AG04450 (cell line): ENCODE measurements at regions not wholly inside any gene's neighbourhood (a gene's known extent, or its start where the extent isn't known, plus 50 kb on each side); places are given as distances from the start of the nearest gene placed in this dataset.

Experiments used
- CTCF ChIA-PET: fragments of 300-600, 350-600 bp; formaldehyde crosslinking; extraction: SDS; loops from one replicate; lab custom pipeline; 2022; ENCODE audit warnings: antibody characterized with exemption, inconsistent platforms; lab: Charles Lee
- POLR2A ChIA-PET: fragments of 350-600 bp; formaldehyde crosslinking; extraction: SDS; loops from one replicate; lab custom pipeline; 2021; ENCODE audit warnings: antibody characterized with exemption, inconsistent platforms; lab: Yijun Ruan, JAX
- DNase-seq: peaks from one replicate; pipeline ENCODE4 v3.0.0-alpha.2; 2011; ENCODE audit warnings: low read depth, low spot score
- H3K27ac ChIP-seq: one replicate; pipeline ENCODE4 v1.5.1; 2012; ENCODE audit warnings: low read depth, low read length, control low read depth
- H3K27me3 ChIP-seq: one replicate; pipeline ENCODE4 v1.6.0; 2012; ENCODE audit warnings: low read length; ENCODE audit not compliant: control insufficient read depth, insufficient read depth
- H3K4me3 ChIP-seq: 2 replicates; pipeline ENCODE4 v1.5.1; 2011; ENCODE audit warnings: mild to moderate bottlenecking, low read depth, low read length, control low read depth
- H3K9me3 ChIP-seq: 2 replicates; pipeline ENCODE4 v1.5.1; 2012; ENCODE audit warnings: low read length; ENCODE audit not compliant: control insufficient read depth, insufficient read depth
- TF ChIP-seq, protein P1 (sequence below): IDR thresholded peaks from 2 replicates; pipeline ENCODE4 v1.5.1; 2011; ENCODE audit warnings: low read depth, low read length, control low read depth, inconsistent platforms

DNA sequence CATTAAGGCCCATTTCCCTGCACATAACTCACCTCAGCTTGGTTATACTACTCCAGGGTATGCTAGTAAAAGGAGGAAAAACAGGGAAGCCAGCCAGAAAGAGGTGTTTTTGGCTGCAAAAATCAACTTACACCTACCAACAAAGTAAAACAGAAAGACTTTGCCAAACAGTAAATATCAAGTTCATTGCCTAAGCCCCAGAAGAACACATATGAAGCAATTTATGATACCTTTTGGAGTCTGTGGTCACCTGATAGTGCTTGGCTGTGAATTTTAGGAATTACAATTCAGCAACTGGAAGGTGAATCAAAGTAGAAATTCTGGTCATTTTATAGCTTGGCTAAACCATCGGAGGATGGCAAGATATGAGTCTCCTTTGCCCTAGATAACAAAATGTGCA lies 463.7 kb upstream of the CLINT1 start:
- no peak overlapping the region for H3K4me3 ChIP-seq
- CTCF ChIA-PET, result no interaction called here
- TF ChIP-seq, protein P1, sequence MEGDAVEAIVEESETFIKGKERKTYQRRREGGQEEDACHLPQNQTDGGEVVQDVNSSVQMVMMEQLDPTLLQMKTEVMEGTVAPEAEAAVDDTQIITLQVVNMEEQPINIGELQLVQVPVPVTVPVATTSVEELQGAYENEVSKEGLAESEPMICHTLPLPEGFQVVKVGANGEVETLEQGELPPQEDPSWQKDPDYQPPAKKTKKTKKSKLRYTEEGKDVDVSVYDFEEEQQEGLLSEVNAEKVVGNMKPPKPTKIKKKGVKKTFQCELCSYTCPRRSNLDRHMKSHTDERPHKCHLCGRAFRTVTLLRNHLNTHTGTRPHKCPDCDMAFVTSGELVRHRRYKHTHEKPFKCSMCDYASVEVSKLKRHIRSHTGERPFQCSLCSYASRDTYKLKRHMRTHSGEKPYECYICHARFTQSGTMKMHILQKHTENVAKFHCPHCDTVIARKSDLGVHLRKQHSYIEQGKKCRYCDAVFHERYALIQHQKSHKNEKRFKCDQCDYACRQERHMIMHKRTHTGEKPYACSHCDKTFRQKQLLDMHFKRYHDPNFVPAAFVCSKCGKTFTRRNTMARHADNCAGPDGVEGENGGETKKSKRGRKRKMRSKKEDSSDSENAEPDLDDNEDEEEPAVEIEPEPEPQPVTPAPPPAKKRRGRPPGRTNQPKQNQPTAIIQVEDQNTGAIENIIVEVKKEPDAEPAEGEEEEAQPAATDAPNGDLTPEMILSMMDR, result no peak
- DNase-seq, result no peak
- no peaks in the 10 kb centered on the region for H3K9me3 ChIP-seq
- H3K27ac ChIP-seq, result no peak overlapping the region
- POLR2A ChIA-PET, result no interaction called here
- H3K27me3 ChIP-seq, result no peaks in the 10 kb centered on the region

DNA sequence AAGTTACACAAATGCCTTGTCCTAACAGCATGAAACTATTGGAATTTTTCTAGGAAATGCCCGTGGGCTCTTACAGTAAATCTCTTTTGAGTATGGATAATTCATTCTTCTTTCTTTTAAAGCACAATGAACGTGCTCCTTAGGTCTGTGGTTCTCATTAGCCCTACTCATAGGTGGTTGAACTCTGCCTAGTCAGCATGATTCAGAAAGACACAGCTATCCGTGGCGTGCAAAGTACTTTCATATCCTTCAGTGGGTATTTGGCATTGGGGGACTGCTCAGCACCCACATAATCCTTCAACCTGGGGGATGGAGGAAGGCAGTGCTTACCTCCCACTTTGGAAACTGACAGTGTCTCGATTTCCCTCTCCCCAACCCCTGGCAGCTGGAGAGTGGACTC lies 462.0 kb upstream of the CLINT1 start:
- Histone ChIP-seq H3K9me3 (no peaks in the 10 kb centered on the region), H3K27ac (no peak overlapping the region), H3K4me3 (no peak overlapping the region), H3K27me3 (no peaks in the 10 kb centered on the region)
- TF ChIP-seq, protein P1, result no peak
- DNase-seq, result no peak
- ChIA-PET CTCF (no interaction called here), POLR2A (no interaction called here)

DNA sequence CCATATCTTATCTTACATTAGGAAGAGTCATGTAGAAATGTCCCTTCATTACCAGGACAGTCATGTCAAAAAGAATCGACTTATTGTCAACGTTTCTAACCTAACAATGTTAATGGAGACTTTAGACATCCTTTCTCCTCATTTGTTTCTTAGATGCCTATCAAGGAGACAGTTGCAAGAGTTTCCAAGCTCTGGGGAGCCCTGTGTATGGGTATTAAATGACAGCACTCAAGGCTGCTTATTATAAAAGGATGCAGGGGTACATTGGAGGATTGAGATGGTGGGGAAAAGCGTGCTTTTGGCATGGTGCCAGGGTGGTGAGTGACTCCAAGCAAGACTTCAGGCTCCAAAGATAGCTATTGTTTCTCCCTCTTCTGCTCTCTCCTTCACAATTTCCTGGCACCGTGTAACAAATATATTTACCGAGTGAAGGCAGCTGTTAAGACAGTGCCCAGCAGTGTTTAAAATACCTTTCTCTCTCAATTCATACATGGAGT lies 461.3 kb upstream of the CLINT1 start:
- Histone ChIP-seq H3K27ac (no peak overlapping the region), H3K4me3 (no peak overlapping the region), H3K27me3 (no peaks in the 10 kb centered on the region), H3K9me3 (no peaks in the 10 kb centered on the region)
- DNase-seq, result no peak
- POLR2A ChIA-PET, result no interaction called here
- CTCF ChIA-PET, result no interaction called here
- TF ChIP-seq, protein P1, result no peak

DNA sequence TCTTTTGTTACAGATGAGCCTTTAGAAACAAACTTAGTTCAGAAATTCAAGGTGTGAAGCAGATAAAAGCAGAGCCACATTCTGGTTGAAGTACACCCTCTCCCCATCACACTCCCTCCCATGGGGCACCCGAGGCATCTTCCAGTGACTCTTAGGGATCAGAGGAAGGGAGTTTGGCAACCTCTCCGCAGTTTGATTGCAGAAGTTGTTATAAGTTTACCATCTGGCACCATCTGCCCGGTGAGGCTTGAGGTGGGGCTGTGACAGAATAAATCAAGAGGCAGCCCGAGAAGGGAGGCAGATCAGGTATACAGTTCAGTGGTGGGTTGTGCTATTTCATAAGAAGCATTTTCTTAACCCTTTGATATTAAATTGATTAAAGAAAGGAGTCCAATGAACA lies 458.6 kb upstream of the CLINT1 start:
- ChIA-PET POLR2A (no interaction called here), CTCF (no interaction called here)

DNA sequence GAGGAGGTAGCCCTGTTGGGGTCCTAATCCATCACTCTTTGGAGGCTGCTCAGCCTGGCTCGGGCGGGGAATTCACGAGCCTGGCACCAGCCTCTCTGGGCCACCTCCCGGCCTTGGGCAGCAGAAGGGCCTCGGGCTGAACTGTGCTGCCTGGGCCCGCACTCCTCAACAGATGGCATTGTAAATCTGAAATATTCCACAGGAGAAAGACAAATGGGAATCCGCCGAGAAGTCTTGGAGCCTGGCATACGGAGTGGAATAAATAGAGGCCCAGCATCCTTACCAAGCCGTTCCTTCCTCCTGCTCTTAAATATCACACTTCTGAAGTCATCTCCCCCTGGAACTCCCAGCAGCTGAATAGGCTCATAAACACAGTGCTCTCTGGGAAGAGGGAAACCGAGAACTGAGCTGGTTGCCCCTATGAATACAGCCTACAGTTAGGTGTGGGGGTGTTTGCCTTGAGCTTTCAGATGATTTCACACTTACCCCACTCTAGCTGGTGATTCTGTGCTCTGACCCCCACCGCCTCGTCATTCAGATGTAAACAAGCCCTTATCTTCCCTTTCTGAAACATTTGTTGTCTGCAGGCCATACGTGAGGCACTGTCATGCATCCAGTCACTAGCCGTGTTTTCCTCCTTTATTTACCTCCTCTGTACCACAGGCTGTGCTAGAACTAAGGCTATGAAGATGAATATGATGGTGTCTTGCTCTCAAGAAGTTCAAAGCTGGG lies 455.0 kb upstream of the CLINT1 start:
- no peak for DNase-seq
- Histone ChIP-seq H3K27me3 (no peaks in the 10 kb centered on the region), H3K4me3 (no peak overlapping the region), H3K27ac (no peak overlapping the region), H3K9me3 (no peaks in the 10 kb centered on the region)
- POLR2A ChIA-PET, result no interaction called here
- TF ChIP-seq, protein P1, result no peak
- CTCF ChIA-PET, result no interaction called here

More for the DNA sequence above, 458.6 kb upstream of the CLINT1 start:
- no peak overlapping the region for H3K4me3 ChIP-seq
- no peak overlapping the region for H3K27ac ChIP-seq
- DNase-seq, result no peak
- H3K27me3 ChIP-seq, result no peaks in the 10 kb centered on the region
- H3K9me3 ChIP-seq, result no peaks in the 10 kb centered on the region
- TF ChIP-seq, protein P1, result no peak
